ENCODE measurements at regions not wholly inside any gene's neighbourhood (a gene's known extent, or its start where the extent isn't known, plus 50 kb on each side); places are given as distances from the start of the nearest gene placed in this dataset.

- no peak overlapping the region for H2BK120ac ChIP-seq (replicated peaks; ENCODE audit: low read depth, low read length)
- DNase-seq (ENCODE audit: low read depth in 1 of 2, low spot score in 2 of 2): no peak
- TF ChIP-seq PHF8 (conservative IDR thresholded peaks at IDR 0.05; ENCODE audit: low read depth, low read length) (no peak), CTBP2 (IDR thresholded peaks at IDR 0.05; ENCODE audit: borderline replicate concordance, insufficient read depth, insufficient read length, low read length) (no peak), BACH1 (IDR thresholded peaks at IDR 0.05; ENCODE audit: low read length) (no peak), JUND (IDR thresholded peaks at IDR 0.05; ENCODE audit: low read length) (no peak), CHD2 (IDR thresholded peaks at IDR 0.05; ENCODE audit: low read length) (no peak), RNF2 (IDR thresholded peaks at IDR 0.05; ENCODE audit: borderline replicate concordance, low read depth, low read length, missing control alignments, poor library complexity, severe bottlenecking) (no peak), CEBPB (IDR thresholded peaks at IDR 0.05; ENCODE audit: low read depth, low read length) (no peak), RXRA (IDR thresholded peaks at IDR 0.05; ENCODE audit: insufficient read depth, low read depth, low read length) (no peak), ASH2L (IDR thresholded peaks at IDR 0.05; ENCODE audit: low read length) (no peak), RFX5 (IDR thresholded peaks at IDR 0.05; ENCODE audit: borderline replicate concordance, low read depth, low read length) (no peak), ATF3 (IDR thresholded peaks at IDR 0.05; ENCODE audit: insufficient read depth, low read depth, low read length) (no peak)
Measured at GRCh38 chr7:68861171-68861570, 737.1 kb upstream of the AUTS2 start.

More at GRCh38 chr7:68861171-68861570, 737.1 kb upstream of the AUTS2 start:
- H3K27me3 ChIP-seq (replicated peaks in 1 of 4; ENCODE audit: control insufficient read depth in 3 of 4, extremely low read depth in 1 of 4, insufficient read depth in 3 of 4, low read length in 3 of 4): no peaks in the 10 kb centered on the region
- H2AFZ ChIP-seq (ENCODE audit: low read length): no peak overlapping the region
- H3K79me1 ChIP-seq (ENCODE audit: low read depth, low read length): no peaks in the 10 kb centered on the region
- H4K8ac ChIP-seq (ENCODE audit: extremely low read depth, insufficient read depth, low read length): no peak overlapping the region
- no peak overlapping the region for H4K5ac ChIP-seq (ENCODE audit: insufficient read length, low read depth, low read length)
- POLR2A ChIA-PET (ENCODE audit: partially characterized antibody): no interaction called here
- no peak overlapping the region for H3K4me2 ChIP-seq (ENCODE audit: insufficient read depth in 1 of 2, low read depth in 2 of 2, low read length in 2 of 2)
- CTCF ChIA-PET (ENCODE audit: partially characterized antibody): interaction anchor here (1.4 to 1.9 kb wide), 2 partner anchors 23 to 206 kb away, joined by 3 to 5 read pairs; no protein-coding TSS in a partner anchor
- H3K4me1 ChIP-seq (replicated peaks in 1 of 4; ENCODE audit: control insufficient read depth in 3 of 4, insufficient read depth in 4 of 4, low read length in 3 of 4): no peaks in the 10 kb centered on the region
- no peak overlapping the region for H4K91ac ChIP-seq (replicated peaks; ENCODE audit: insufficient read length, low read length)
- H2BK20ac ChIP-seq (ENCODE audit: low read length): no peak overlapping the region
- no peak overlapping the region for H3K4ac ChIP-seq (replicated peaks; ENCODE audit: insufficient read length, low read depth, low read length)
- 92% methylated on average over 7 of the region's 7 CpGs; no CpG with 5 or more reads in 1 of the 2 experiments for WGBS, 2 experiments (ENCODE audit: extremely low coverage in 1 of 2, insufficient coverage in 1 of 2, insufficient read length in 1 of 2, insufficient replicate concordance in 2 of 2, low coverage in 1 of 2, low lambda C conversion rate in 2 of 2, missing lambda C conversion rate in 1 of 2)
- H3K56ac ChIP-seq (replicated peaks; ENCODE audit: insufficient read length, low read depth, low read length): no peak overlapping the region
- H3K9me3 ChIP-seq (ENCODE audit: insufficient read depth in 2 of 2, low read depth in 1 of 2, low read length in 1 of 2): peaks cover 0 to 2% of the 10 kb centered on the region in 2 experiments; a peak in 1 of 4 replicates
- H3K79me2 ChIP-seq (ENCODE audit: control insufficient read depth in 1 of 2, insufficient read depth in 2 of 2, low read length in 2 of 2): no peaks in the 10 kb centered on the region
- H3K4me3 ChIP-seq (ENCODE audit: extremely low read depth in 1 of 4, insufficient read depth in 2 of 4, low read depth in 3 of 4, low read length in 4 of 4): no peak overlapping the region
- H3K14ac ChIP-seq (ENCODE audit: insufficient read length): no peak overlapping the region
- no peaks in the 10 kb centered on the region for H4K20me1 ChIP-seq (replicated peaks in 1 of 2; ENCODE audit: control insufficient read depth in 1 of 2, insufficient read depth in 2 of 2, low read length in 2 of 2)
- H3K18ac ChIP-seq (ENCODE audit: extremely low read depth, low read length): no peak overlapping the region
- H3K23me2 ChIP-seq (ENCODE audit: low read depth, low read length): no peaks in the 10 kb centered on the region; the same call in 1 of the 2 replicates
- no peak overlapping the region for H3K23ac ChIP-seq (ENCODE audit: insufficient read length)
- FAIRE-seq: no peak
- H2BK5ac ChIP-seq (ENCODE audit: low read depth, low read length): no peak overlapping the region
- H3K36me3 ChIP-seq (ENCODE audit: control insufficient read depth in 2 of 4, insufficient read depth in 4 of 4, low read length in 3 of 4): no peaks in the 10 kb centered on the region
- H3K27ac ChIP-seq (ENCODE audit: low read depth, low read length): no peak overlapping the region
- H2AK5ac ChIP-seq (ENCODE audit: low read depth, low read length): no peak overlapping the region
- no peak overlapping the region for H3K9ac ChIP-seq (replicated peaks in 1 of 4; ENCODE audit: extremely low read depth in 1 of 4, low read depth in 3 of 4, low read length in 3 of 4)
- H2BK12ac ChIP-seq (ENCODE audit: low read depth, low read length): no peak overlapping the region
- no peak overlapping the region for H2BK15ac ChIP-seq (ENCODE audit: low read length)

All from H1 (cell line).